ENCODE measurements at regions not wholly inside any gene's neighbourhood (a gene's known extent, or its start where the extent isn't known, plus 50 kb on each side); places are given as distances from the start of the nearest gene placed in this dataset.

DNA sequence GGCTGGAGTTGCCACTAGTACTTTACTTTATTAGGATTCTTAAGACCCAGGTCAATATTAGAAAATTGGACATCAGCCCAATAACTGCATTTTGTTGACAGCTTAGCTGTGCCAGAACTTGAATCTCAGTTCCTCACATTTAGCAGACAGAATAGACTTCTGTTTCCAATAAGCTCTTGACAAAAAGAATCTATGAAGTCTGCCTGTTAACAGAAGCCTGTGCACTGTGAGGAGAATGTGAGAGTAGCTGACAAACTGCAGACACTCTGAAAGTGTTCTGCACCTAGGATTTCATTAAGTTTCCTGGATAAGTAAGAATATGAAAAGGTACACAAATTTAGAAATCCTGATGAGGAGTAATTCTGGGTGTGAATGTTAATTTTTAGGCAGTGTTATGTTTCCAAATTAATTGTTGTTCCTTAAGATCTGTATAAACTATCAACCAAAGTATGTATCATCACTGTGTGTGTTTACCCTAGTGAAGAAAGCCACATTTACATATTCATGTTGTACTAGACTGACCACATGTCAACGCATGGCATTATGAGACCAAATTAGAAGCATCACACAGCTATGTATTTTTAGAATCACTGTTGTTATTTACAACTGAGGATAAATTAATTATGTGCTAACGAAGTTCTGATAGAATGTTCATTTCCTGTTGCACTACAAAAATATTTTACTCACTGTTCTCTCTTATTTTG, 756.4 kb upstream of the IGFBP7 start:
- TF ChIP-seq EP300 (IDR thresholded peaks at IDR 0.05) (no peak), POLR2A (IDR thresholded peaks at IDR 0.05) (no peak)
- TF ChIP-seq, protein P1, sequence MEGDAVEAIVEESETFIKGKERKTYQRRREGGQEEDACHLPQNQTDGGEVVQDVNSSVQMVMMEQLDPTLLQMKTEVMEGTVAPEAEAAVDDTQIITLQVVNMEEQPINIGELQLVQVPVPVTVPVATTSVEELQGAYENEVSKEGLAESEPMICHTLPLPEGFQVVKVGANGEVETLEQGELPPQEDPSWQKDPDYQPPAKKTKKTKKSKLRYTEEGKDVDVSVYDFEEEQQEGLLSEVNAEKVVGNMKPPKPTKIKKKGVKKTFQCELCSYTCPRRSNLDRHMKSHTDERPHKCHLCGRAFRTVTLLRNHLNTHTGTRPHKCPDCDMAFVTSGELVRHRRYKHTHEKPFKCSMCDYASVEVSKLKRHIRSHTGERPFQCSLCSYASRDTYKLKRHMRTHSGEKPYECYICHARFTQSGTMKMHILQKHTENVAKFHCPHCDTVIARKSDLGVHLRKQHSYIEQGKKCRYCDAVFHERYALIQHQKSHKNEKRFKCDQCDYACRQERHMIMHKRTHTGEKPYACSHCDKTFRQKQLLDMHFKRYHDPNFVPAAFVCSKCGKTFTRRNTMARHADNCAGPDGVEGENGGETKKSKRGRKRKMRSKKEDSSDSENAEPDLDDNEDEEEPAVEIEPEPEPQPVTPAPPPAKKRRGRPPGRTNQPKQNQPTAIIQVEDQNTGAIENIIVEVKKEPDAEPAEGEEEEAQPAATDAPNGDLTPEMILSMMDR (IDR thresholded peaks at IDR 0.05) = no peak
- Histone ChIP-seq H3K9me3 (no peaks in the 10 kb centered on the region), H3K4me3 (no peak overlapping the region), H3K36me3 (no peaks in the 10 kb centered on the region), H3K27ac (no peak overlapping the region), H3K27me3 (no peaks in the 10 kb centered on the region), H3K4me1 (peaks cover 0 to 3% (median 0%) of the 10 kb centered on the region in 4 donors)
- WGBS, 2 donors = 65 to 66% methylated on average over 2 of the region's 2 CpGs
- no peak for DNase-seq (ENCODE audit: low spot score in 2 of 2)

DNA sequence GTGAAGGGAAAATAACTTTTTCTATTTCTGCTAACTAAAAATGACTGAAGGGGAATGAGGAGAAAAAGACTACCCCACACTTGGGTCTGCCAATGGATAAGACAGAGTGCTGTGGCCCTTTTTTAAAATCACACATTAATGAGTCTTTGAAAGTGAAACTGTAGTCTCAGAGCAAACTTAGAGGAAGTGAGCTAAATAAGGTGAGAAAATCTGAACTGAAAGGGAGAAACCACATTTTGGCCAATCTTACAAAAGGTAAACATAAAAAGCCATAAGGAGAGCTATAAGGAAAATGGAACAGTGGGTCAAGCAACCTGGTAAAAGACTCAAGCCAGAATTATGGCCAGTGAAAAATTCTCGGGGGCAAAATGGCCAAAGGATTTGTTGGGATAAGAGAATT, 755.1 kb upstream of the IGFBP7 start:
- Histone ChIP-seq H3K27me3 (no peaks in the 10 kb centered on the region), H3K4me3 (no peak overlapping the region), H3K27ac (no peak overlapping the region), H3K9me3 (no peaks in the 10 kb centered on the region), H3K36me3 (no peaks in the 10 kb centered on the region), H3K4me1 (peaks cover 0 to 3% (median 0%) of the 10 kb centered on the region in 4 donors)
- DNase-seq (ENCODE audit: low spot score in 2 of 2) = no peak
- TF ChIP-seq EP300 (IDR thresholded peaks at IDR 0.05) = no peak
- TF ChIP-seq, protein P1 (IDR thresholded peaks at IDR 0.05) = no peak
- no peak for TF ChIP-seq POLR2A (IDR thresholded peaks at IDR 0.05)
- WGBS, 2 donors = 73 to 90% methylated on average over 1 of the region's 1 CpG

- Histone ChIP-seq H3K4me3 (peak overlapping the region in 1 of 4 donors; percentile 23), H3K36me3 (no peaks in the 10 kb centered on the region), H3K27me3 (no peaks in the 10 kb centered on the region), H3K9me3 (no peaks in the 10 kb centered on the region), H3K4me1 (peaks cover 0 to 14% (median 0%) of the 10 kb centered on the region in 4 donors), H3K27ac (no peak overlapping the region)
- no peak for TF ChIP-seq EP300 (IDR thresholded peaks at IDR 0.05)
- TF ChIP-seq, protein P1 (IDR thresholded peaks at IDR 0.05) = no peak
- TF ChIP-seq POLR2A (IDR thresholded peaks at IDR 0.05) = no peak
- no peak for DNase-seq (ENCODE audit: low spot score in 2 of 2)
- WGBS, 2 donors = 13 to 19% methylated on average over 3 of the region's 3 CpGs
These were observed 744.6 kb upstream of the IGFBP7 start for GRCh38 chr4:57854748-57855147.

- H3K9me3 ChIP-seq = no peaks in the 10 kb centered on the region
- no peak overlapping the region for H3K27ac ChIP-seq
- peaks cover 0 to 12% (median 0%) of the 10 kb centered on the region in 4 donors for H3K4me1 ChIP-seq
- no peak overlapping the region for H3K4me3 ChIP-seq
- DNase-seq (ENCODE audit: low spot score in 2 of 2) = no peak
- no peaks in the 10 kb centered on the region for H3K27me3 ChIP-seq
- no peaks in the 10 kb centered on the region for H3K36me3 ChIP-seq
- no peak for TF ChIP-seq POLR2A (IDR thresholded peaks at IDR 0.05)
- TF ChIP-seq EP300 (IDR thresholded peaks at IDR 0.05) = no peak
- TF ChIP-seq, protein P1 (IDR thresholded peaks at IDR 0.05) = no peak
These were observed 740.0 kb upstream of the IGFBP7 start for GRCh38 chr4:57850141-57850540.

GRCh38 chr4:57832083-57832482, 721.9 kb upstream of the IGFBP7 start:
- WGBS, 2 donors = 89 to 94% methylated on average over 2 of the region's 2 CpGs

More at GRCh38 chr4:57832083-57832482, 721.9 kb upstream of the IGFBP7 start:
- Histone ChIP-seq H3K4me3 (no peak overlapping the region), H3K27me3 (no peaks in the 10 kb centered on the region), H3K4me1 (no peaks in the 10 kb centered on the region), H3K9me3 (no peaks in the 10 kb centered on the region), H3K36me3 (no peaks in the 10 kb centered on the region), H3K27ac (no peak overlapping the region)
- no peak for TF ChIP-seq EP300 (IDR thresholded peaks at IDR 0.05)
- TF ChIP-seq, protein P1 (IDR thresholded peaks at IDR 0.05) = no peak
- TF ChIP-seq POLR2A (IDR thresholded peaks at IDR 0.05) = no peak
- no peak for DNase-seq (ENCODE audit: low spot score in 2 of 2)
